PC-3 (cell line): ENCODE measurements at regions not wholly inside any gene's neighbourhood (a gene's known extent, or its start where the extent isn't known, plus 50 kb on each side); places are given as distances from the start of the nearest gene placed in this dataset.
A peak's percentile ranks its signal among the peaks of the same experiment; 100 is the strongest.

Experiments
- ATAC-seq: fragments of 200-7000 bp; cut with Tn5 transposase; 2 replicates; pipeline ENCODE4 v1.9.1; 2020; ENCODE audit warnings: mild to moderate bottlenecking, moderate library complexity
- BruUV-seq: library from RNA; stranded (reverse); fragments of 400-500 nt; replicated peaks from 2 replicates; lab custom pipeline; 2021; lab: Mats Ljungman, UMichigan
- CTCF ChIA-PET: fragments of 300-600 bp; sonication (Branson Sonifier 250); formaldehyde crosslinking; loops from one replicate; lab custom pipeline; 2022; ENCODE audit warnings: antibody characterized with exemption; lab: Charles Lee
- POLR2A ChIA-PET: fragments of 300-600 bp; sonication (Branson Sonifier 250); formaldehyde crosslinking; loops from one replicate; lab custom pipeline; 2022; ENCODE audit warnings: antibody characterized with exemption; ENCODE audit not compliant: unreplicated experiment; lab: Charles Lee
- DNase-seq: peaks from one replicate; pipeline ENCODE4 v3.0.0-alpha.2; 2015
- H2AFZ ChIP-seq: fragments of 300-600 bp; sonication (generic); 2 replicates; pipeline ENCODE4 v1.6.0; 2016; ENCODE audit warnings: antibody characterized with exemption, low read length
- H3F3A ChIP-seq: fragments of 300-600 bp; sonication (generic); one replicate; pipeline ENCODE4 v1.6.0; 2017; ENCODE audit warnings: antibody characterized with exemption, low read length, control low read depth, mild to moderate bottlenecking; ENCODE audit not compliant: unreplicated experiment
- H3K27ac ChIP-seq: fragments of 300-600 bp; sonication (generic); 2 replicates; pipeline ENCODE4 v1.5.1; 2016; ENCODE audit warnings: mild to moderate bottlenecking, low read length
- H3K27me3 ChIP-seq: fragments of 300-600 bp; sonication (generic); 2 replicates; pipeline ENCODE4 v1.6.1; 2016; ENCODE audit warnings: low read length, mixed read lengths
- H3K36me3 ChIP-seq: fragments of 300-600 bp; sonication (generic); 2 replicates; pipeline ENCODE4 v1.6.1; 2016; ENCODE audit warnings: low read depth, mixed run types, low read length, mixed read lengths
- H3K4me1 ChIP-seq: fragments of 300-600 bp; sonication (generic); 2 replicates; pipeline ENCODE4 v1.5.1; 2016; ENCODE audit warnings: low read length; ENCODE audit not compliant: insufficient read depth
- H3K4me2 ChIP-seq: fragments of 300-600 bp; sonication (generic); 2 replicates; pipeline ENCODE4 v1.6.0; 2016; ENCODE audit warnings: low read length
- H3K4me3 ChIP-seq: fragments of 300-600 bp; sonication (generic); 2 replicates; pipeline ENCODE4 v1.5.1; 2016; ENCODE audit warnings: mild to moderate bottlenecking, low read length, mixed read lengths
- H3K79me2 ChIP-seq: fragments of 300-600 bp; sonication (generic); 2 replicates; pipeline ENCODE4 v1.6.1; 2017; ENCODE audit warnings: low read length, mixed read lengths
- H3K9ac ChIP-seq: fragments of 300-600 bp; sonication (generic); 2 replicates; pipeline ENCODE4 v1.6.0; 2016; ENCODE audit warnings: mild to moderate bottlenecking, low read length
- H3K9me2 ChIP-seq: fragments of 300-600 bp; sonication (generic); replicated peaks from 2 replicates; pipeline ENCODE4 v1.6.1; 2016; ENCODE audit warnings: mixed run types, low read length, mixed read lengths
- H3K9me3 ChIP-seq: fragments of 300-600 bp; sonication (generic); 2 replicates; pipeline ENCODE4 v1.6.1; 2016; ENCODE audit warnings: low read length, mixed read lengths
- H4K20me1 ChIP-seq: fragments of 300-600 bp; sonication (generic); 2 replicates; pipeline ENCODE4 v1.6.1; 2016; ENCODE audit warnings: low read length, mixed read lengths
- EZH2 ChIP-seq: fragments of 300-600 bp; sonication (generic); IDR thresholded peaks from one replicate; pipeline ENCODE4 v1.6.1; 2017; ENCODE audit warnings: antibody characterized with exemption, mild to moderate bottlenecking, low read length; ENCODE audit not compliant: unreplicated experiment
- EZH2phosphoT487 ChIP-seq: fragments of 300-600 bp; sonication (generic); IDR thresholded peaks from 2 replicates; pipeline ENCODE4 v1.6.1; 2018; ENCODE audit warnings: mild to moderate bottlenecking, antibody characterized with exemption, low read length, borderline replicate concordance
- intact Hi-C: fragments of 100-400 bp; cut with micrococcal nuclease; formaldehyde crosslinking; loops from 2 replicates; pipeline ENCODE4 v1.9.0; 2023
- TF ChIP-seq, protein P1 (sequence below): fragments of 300-600 bp; sonication (generic); conservative IDR thresholded peaks from 2 replicates; pipeline ENCODE4 v1.5.1; 2017; ENCODE audit warnings: antibody characterized with exemption, low read depth, mild to moderate bottlenecking, low read length

DNA sequence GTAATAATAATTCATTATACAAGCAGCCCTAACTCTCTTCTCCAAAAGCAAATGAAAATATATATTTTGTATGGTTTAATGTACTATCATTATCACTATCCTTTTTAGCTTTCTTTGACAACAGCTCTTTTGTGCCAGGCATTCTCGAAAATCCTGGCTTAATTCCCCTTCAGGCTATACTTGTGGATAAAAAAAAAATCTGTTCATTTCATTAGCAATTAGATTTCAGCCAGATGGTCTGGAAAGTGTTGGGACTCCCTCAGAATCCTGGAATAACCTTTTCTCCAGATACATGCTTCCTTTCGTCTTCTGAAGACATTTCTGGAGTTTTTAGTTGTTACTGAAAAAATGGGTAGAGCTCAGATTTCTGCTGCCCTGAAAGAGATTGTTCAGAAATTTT is 83.4 kb upstream of the PLPPR4 start:
- H3K9me3 ChIP-seq: no peaks in the 10 kb centered on the region
- no peak overlapping the region for H3K9ac ChIP-seq
- H3K9me2 ChIP-seq: no peaks in the 10 kb centered on the region
- no peaks in the 10 kb centered on the region for H3F3A ChIP-seq
- BruUV-seq: no TSS peak
- no peak overlapping the region for H3K27ac ChIP-seq
- ChIA-PET CTCF (interaction anchor here (0.7 to 1.0 kb wide), 2 partner anchors 300 to 437 kb away, joined by 3 read pairs; no protein-coding TSS in a partner anchor), POLR2A (no interaction called here)
- peak overlapping the region; percentile 95 for H2AFZ ChIP-seq
- H3K4me1 ChIP-seq: peaks cover 13% of the 10 kb centered on the region
- H3K4me2 ChIP-seq: no peak overlapping the region
- intact Hi-C loops: loop anchor here (1.0 to 2.0 kb wide), 4 partner anchors 300 to 556 kb away; no protein-coding TSS in a partner anchor
- DNase-seq (no peak), ATAC-seq (no peak)
- no peaks in the 10 kb centered on the region for H3K27me3 ChIP-seq
- H3K36me3 ChIP-seq: no peaks in the 10 kb centered on the region
- TF ChIP-seq, protein P1, sequence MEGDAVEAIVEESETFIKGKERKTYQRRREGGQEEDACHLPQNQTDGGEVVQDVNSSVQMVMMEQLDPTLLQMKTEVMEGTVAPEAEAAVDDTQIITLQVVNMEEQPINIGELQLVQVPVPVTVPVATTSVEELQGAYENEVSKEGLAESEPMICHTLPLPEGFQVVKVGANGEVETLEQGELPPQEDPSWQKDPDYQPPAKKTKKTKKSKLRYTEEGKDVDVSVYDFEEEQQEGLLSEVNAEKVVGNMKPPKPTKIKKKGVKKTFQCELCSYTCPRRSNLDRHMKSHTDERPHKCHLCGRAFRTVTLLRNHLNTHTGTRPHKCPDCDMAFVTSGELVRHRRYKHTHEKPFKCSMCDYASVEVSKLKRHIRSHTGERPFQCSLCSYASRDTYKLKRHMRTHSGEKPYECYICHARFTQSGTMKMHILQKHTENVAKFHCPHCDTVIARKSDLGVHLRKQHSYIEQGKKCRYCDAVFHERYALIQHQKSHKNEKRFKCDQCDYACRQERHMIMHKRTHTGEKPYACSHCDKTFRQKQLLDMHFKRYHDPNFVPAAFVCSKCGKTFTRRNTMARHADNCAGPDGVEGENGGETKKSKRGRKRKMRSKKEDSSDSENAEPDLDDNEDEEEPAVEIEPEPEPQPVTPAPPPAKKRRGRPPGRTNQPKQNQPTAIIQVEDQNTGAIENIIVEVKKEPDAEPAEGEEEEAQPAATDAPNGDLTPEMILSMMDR: no peak
- no peak for TF ChIP-seq EZH2
- no peak for TF ChIP-seq EZH2phosphoT487
- H4K20me1 ChIP-seq: no peaks in the 10 kb centered on the region
- H3K4me3 ChIP-seq: no peak overlapping the region
- no peaks in the 10 kb centered on the region for H3K79me2 ChIP-seq

GRCh38 chr1:99181892-99182291 is 82.4 kb upstream of the PLPPR4 start:
- DNase-seq (no peak), ATAC-seq (no peak)
- Histone ChIP-seq H3K4me2 (no peak overlapping the region), H3K9ac (no peak overlapping the region), H3K4me3 (no peak overlapping the region), H3K79me2 (no peaks in the 10 kb centered on the region), H4K20me1 (no peaks in the 10 kb centered on the region), H3K27ac (no peak overlapping the region), H3K9me3 (no peaks in the 10 kb centered on the region), H3F3A (no peaks in the 10 kb centered on the region), H3K4me1 (peaks cover 6% of the 10 kb centered on the region), H3K27me3 (no peaks in the 10 kb centered on the region), H2AFZ (peak overlapping the region; percentile 47), H3K9me2 (no peaks in the 10 kb centered on the region), H3K36me3 (no peaks in the 10 kb centered on the region)
- ChIA-PET POLR2A (no interaction called here), CTCF (interaction anchor here (0.6 kb wide), 1 partner anchor 297 kb away, joined by 8 read pairs; no protein-coding TSS in a partner anchor)
- TF ChIP-seq EZH2phosphoT487: no peak
- TF ChIP-seq, protein P1: no peak
- no peak for TF ChIP-seq EZH2
- BruUV-seq: no TSS peak
- intact Hi-C loops: loop anchor here (2.0 kb wide), 1 partner anchor 345 kb away; no protein-coding TSS in a partner anchor

- BruUV-seq: no TSS peak
- Histone ChIP-seq H4K20me1 (no peaks in the 10 kb centered on the region), H3K4me3 (no peak overlapping the region), H3K4me1 (no peaks in the 10 kb centered on the region), H3K27ac (no peak overlapping the region), H3F3A (no peaks in the 10 kb centered on the region), H3K36me3 (no peaks in the 10 kb centered on the region), H3K27me3 (no peaks in the 10 kb centered on the region), H3K4me2 (no peak overlapping the region), H3K9me3 (no peaks in the 10 kb centered on the region), H3K9me2 (no peaks in the 10 kb centered on the region), H3K79me2 (no peaks in the 10 kb centered on the region), H3K9ac (no peak overlapping the region), H2AFZ (no peak overlapping the region)
- TF ChIP-seq EZH2: no peak
- TF ChIP-seq EZH2phosphoT487: no peak
- TF ChIP-seq, protein P1: no peak
- POLR2A ChIA-PET: no interaction called here
- no peak for DNase-seq
- ATAC-seq: no peak
- intact Hi-C loops: no loop called here
- CTCF ChIA-PET: no interaction called here
These were observed 79.1 kb upstream of the PLPPR4 start for GRCh38 chr1:99185196-99185595.
